ENCODE measurements at regions not wholly inside any gene's neighbourhood (a gene's known extent, or its start where the extent isn't known, plus 50 kb on each side); places are given as distances from the start of the nearest gene placed in this dataset.
"Not testable (repeated sequence)": the region's sequence is repeated elsewhere in the genome, so short reads cannot be mapped to it uniquely, and the experiment has no call there.

DNA sequence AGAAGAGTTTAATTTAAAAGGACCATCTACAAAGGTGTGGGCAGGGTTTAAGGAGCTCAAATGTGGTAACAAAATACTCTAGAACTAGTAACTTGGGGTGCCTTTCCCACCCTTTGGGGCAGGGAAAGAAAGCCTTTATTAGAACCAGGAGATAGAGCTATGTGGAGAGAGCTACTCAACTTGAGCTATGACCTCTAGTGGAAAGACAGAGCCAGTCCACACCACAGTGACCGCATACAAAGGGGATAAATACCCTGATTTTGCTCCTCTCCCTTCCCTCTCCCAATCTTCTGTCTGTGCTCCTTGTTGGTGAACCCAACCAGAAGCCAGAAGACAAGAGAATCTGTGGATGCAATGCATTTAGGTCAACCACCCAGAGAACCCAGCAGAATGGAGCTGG lies 54.4 kb upstream of the JAK1 start:
- no peaks in the 10 kb centered on the region for H3K9me3 Mint-ChIP-seq
- no peaks in the 10 kb centered on the region for H3K36me3 Mint-ChIP-seq (ENCODE audit: low read depth)
- peaks cover 5% of the 10 kb centered on the region for H3K27me3 Mint-ChIP-seq (ENCODE audit: low read depth, poor library complexity)
- H3K4me1 Mint-ChIP-seq = no peaks in the 10 kb centered on the region
- H3K27ac Mint-ChIP-seq = no peak overlapping the region
- no peak overlapping the region for H3K4me3 Mint-ChIP-seq
- TF ChIP-seq, protein P1, sequence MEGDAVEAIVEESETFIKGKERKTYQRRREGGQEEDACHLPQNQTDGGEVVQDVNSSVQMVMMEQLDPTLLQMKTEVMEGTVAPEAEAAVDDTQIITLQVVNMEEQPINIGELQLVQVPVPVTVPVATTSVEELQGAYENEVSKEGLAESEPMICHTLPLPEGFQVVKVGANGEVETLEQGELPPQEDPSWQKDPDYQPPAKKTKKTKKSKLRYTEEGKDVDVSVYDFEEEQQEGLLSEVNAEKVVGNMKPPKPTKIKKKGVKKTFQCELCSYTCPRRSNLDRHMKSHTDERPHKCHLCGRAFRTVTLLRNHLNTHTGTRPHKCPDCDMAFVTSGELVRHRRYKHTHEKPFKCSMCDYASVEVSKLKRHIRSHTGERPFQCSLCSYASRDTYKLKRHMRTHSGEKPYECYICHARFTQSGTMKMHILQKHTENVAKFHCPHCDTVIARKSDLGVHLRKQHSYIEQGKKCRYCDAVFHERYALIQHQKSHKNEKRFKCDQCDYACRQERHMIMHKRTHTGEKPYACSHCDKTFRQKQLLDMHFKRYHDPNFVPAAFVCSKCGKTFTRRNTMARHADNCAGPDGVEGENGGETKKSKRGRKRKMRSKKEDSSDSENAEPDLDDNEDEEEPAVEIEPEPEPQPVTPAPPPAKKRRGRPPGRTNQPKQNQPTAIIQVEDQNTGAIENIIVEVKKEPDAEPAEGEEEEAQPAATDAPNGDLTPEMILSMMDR (IDR thresholded peaks at IDR 0.05) = peak; percentile 17
- DNase-seq = no peak

DNA sequence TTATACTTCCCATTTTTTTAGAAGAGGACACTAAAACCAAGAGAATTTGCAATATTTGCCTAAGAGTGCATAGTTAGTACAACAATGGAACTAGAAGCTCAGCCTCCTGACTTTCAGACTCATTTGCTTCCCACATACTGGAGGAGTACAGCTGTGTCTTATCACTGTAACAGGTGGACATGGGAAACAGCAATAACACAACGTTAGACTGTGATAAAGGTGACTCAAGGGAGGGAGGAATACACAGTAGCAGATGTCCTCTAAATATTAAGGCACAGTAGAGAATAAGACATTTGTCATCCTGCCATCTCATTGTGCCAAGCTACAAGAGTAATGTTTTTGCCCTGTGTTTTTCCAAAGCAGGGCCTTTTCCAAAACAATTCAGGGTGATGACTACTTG lies 55.4 kb upstream of the JAK1 start:
- H3K36me3 Mint-ChIP-seq (ENCODE audit: low read depth) = no peaks in the 10 kb centered on the region
- no peaks in the 10 kb centered on the region for H3K9me3 Mint-ChIP-seq
- H3K27me3 Mint-ChIP-seq (ENCODE audit: low read depth, poor library complexity) = peaks cover 5% of the 10 kb centered on the region
- DNase-seq = no peak
- no peak overlapping the region for H3K27ac Mint-ChIP-seq
- no peaks in the 10 kb centered on the region for H3K4me1 Mint-ChIP-seq
- no peak overlapping the region for H3K4me3 Mint-ChIP-seq
- TF ChIP-seq, protein P1 (IDR thresholded peaks at IDR 0.05) = no peak

DNA sequence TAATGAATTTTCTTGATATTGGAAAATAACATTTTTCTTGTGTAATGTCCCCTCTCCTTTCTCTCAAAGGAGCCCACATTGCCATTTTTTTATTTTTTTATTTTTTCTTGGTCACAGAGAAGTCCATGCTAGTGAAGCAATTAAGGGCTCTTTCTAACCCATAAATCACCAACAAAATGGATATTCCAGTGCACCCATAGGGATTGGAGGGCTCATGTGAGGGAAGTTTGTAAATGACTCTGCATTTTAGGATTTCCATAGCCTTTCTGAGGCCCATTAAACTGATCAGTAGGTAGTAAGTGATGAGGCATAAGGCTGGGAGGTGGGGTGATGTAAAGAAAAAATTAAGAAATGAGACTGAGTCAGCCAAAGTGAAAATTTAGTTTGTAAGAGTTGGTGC lies 55.9 kb upstream of the JAK1 start:
- Mint-ChIP-seq H3K27me3 (ENCODE audit: low read depth, poor library complexity) (peaks cover 5% of the 10 kb centered on the region), H3K27ac (no peak overlapping the region), H3K36me3 (ENCODE audit: low read depth) (no peaks in the 10 kb centered on the region), H3K9me3 (no peaks in the 10 kb centered on the region), H3K4me3 (no peak overlapping the region), H3K4me1 (no peaks in the 10 kb centered on the region)
- TF ChIP-seq, protein P1 (IDR thresholded peaks at IDR 0.05) = no peak
- DNase-seq = no peak

DNA sequence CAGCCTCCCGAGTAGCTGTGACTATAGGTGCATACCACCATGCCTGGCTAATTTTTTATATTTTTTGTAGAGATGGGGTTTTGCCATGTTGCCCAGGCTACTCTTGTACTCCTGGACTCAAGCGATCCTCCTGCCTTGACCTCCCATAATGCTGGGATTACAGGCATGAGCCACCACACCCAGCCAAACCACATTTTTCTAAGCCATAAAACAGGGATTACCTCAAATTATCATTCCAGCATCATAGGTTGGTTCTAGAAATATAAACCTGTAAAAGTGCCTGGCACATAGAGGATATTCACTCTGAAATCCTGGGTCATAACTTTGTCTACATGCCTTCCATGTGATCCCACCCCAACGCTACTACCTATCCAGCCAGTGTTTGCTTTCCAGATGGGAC lies 59.4 kb upstream of the JAK1 start:
- DNase-seq = no peak
- H3K4me3 Mint-ChIP-seq = no peak overlapping the region
- H3K27me3 Mint-ChIP-seq (ENCODE audit: low read depth, poor library complexity) = peaks cover 6% of the 10 kb centered on the region
- peaks cover 4% of the 10 kb centered on the region for H3K9me3 Mint-ChIP-seq
- no peaks in the 10 kb centered on the region for H3K4me1 Mint-ChIP-seq
- no peak overlapping the region for H3K27ac Mint-ChIP-seq
- peaks cover 5% of the 10 kb centered on the region for H3K36me3 Mint-ChIP-seq (ENCODE audit: low read depth)
- TF ChIP-seq, protein P1 (IDR thresholded peaks at IDR 0.05) = no peak

DNA sequence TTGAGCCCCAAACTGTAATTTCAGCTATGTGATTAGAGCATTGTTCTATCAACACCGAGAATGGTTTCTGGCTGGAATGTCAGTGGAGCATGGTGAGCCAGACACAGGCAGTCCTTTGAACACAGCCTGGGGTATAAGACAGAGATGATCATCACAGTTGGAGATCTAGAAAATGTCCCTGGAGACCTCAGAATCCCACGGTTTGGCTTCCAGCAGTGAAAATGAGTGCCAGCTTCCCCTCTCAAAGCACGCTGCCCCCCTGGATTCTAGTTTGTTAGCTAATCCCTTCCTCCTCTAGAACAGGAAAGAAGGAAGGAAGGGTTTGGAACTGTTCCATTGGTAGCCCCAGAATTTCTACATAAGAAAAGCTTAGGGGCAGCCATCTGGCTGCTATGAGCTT lies 59.9 kb upstream of the JAK1 start:
- H3K9me3 Mint-ChIP-seq = peaks cover 4% of the 10 kb centered on the region
- H3K4me1 Mint-ChIP-seq = no peaks in the 10 kb centered on the region
- peaks cover 5% of the 10 kb centered on the region for H3K36me3 Mint-ChIP-seq (ENCODE audit: low read depth)
- TF ChIP-seq, protein P1 (IDR thresholded peaks at IDR 0.05) = no peak
- H3K27ac Mint-ChIP-seq = no peak overlapping the region
- peaks cover 4% of the 10 kb centered on the region for H3K27me3 Mint-ChIP-seq (ENCODE audit: low read depth, poor library complexity)
- H3K4me3 Mint-ChIP-seq = no peak overlapping the region
- no peak for DNase-seq

DNA sequence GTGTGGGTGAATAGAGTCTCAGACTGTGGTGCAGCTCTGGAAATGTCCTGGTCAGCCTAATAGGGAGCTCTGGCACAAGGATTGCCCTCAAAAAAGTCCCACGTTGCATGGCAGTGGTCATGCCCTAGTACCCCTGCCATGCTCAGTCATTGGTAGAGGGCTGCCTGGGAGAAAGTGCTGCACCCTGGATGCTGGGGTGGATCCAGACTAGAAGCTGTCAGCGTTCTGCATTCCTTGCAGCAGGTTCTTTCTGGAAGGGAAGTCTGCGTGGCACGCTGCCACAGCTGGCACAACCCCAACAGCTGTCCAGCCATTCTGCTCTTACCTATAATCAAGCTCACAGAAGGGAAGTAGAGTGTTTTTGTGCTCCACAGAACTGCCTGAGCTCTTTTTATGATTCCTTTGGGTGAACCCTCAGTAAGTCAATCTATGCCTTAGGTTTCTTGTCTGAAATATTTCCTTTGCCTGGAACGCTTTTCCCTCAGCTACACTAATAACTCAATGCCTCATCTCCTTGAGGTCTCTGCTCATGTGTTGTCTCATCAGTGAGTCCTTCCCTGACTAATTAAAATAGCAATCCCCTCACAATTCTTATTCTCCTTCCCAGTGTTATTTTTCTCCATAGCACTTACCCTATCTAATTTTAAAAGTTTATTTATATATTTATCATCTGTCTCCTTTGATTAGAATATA lies 61.5 kb upstream of the JAK1 start:
- peaks cover 5% of the 10 kb centered on the region for H3K36me3 Mint-ChIP-seq (ENCODE audit: low read depth)
- H3K4me3 Mint-ChIP-seq = no peak overlapping the region
- H3K27ac Mint-ChIP-seq = no peak overlapping the region
- TF ChIP-seq, protein P1 (IDR thresholded peaks at IDR 0.05) = no peak
- peaks cover 4% of the 10 kb centered on the region for H3K27me3 Mint-ChIP-seq (ENCODE audit: low read depth, poor library complexity)
- no peak for DNase-seq
- peaks cover 4% of the 10 kb centered on the region for H3K9me3 Mint-ChIP-seq
- no peaks in the 10 kb centered on the region for H3K4me1 Mint-ChIP-seq

DNA sequence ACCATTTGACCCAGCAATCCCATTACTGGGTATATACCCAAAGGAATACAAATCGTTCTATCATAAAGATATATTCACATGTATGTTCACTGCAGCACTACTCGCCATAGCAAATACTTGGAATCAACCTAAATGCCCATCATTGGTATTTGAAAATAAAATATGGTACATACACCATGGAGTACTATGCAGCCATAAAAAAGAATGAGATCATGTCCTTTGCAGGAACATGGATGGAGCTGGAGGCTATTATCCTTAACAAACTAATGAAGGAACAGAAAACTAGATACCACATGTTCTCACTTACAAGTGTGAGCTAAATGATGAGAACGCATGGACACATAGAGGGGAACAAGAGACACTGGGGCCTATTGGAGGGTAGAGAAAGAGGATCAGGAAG lies 63.1 kb upstream of the JAK1 start:
- not testable (repeated sequence) for H3K4me1 Mint-ChIP-seq, H3K27ac Mint-ChIP-seq, H3K9me3 Mint-ChIP-seq

DNA sequence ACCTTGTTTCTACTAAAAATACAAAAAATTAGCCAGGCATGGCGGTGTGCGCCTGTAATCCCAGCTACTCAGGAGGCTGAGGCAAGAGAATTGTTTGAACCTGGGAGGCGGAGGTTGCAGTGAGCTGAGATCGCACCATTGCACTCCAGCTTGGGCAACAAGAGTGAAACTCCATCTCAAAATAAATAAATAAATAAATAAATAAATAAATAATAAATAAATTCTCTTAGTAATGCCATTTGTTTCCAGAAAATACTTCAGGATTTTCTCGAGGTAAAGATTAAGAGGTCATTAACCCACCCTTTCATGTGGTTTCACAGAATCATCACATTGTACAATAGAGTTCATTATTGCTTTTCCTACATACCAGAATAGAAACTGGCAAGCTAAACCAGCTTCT lies 68.5 kb upstream of the JAK1 start:
- DNase-seq; H3K36me3 Mint-ChIP-seq (ENCODE audit: low read depth); H3K4me1 Mint-ChIP-seq; H3K27ac Mint-ChIP-seq; H3K9me3 Mint-ChIP-seq; H3K27me3 Mint-ChIP-seq (ENCODE audit: low read depth, poor library complexity); H3K4me3 Mint-ChIP-seq: not testable (repeated sequence)

More for the DNA sequence above, 63.1 kb upstream of the JAK1 start:
- not testable (repeated sequence) for H3K36me3 Mint-ChIP-seq (ENCODE audit: low read depth); H3K27me3 Mint-ChIP-seq (ENCODE audit: low read depth, poor library complexity); H3K4me3 Mint-ChIP-seq; DNase-seq
